ENCODE measurements at regions not wholly inside any gene's neighbourhood (a gene's known extent, or its start where the extent isn't known, plus 50 kb on each side); places are given as distances from the start of the nearest gene placed in this dataset.

- no peak overlapping the region for H3K4me2 ChIP-seq (ENCODE audit: insufficient read depth, low read length, poor library complexity, severe bottlenecking)
- no peaks in the 10 kb centered on the region for H3K9me3 ChIP-seq (replicated peaks in 1 of 2; ENCODE audit: control insufficient read depth in 2 of 2, insufficient read depth in 1 of 2, low read depth in 1 of 2, low read length in 2 of 2)
- no peak overlapping the region for H4K8ac ChIP-seq (ENCODE audit: low read depth, low read length)
- H3K27me3 ChIP-seq (ENCODE audit: control insufficient read depth in 3 of 3, insufficient read depth in 3 of 3, low read depth in 1 of 3, low read length in 3 of 3), result no peaks in the 10 kb centered on the region
- H2BK15ac ChIP-seq (ENCODE audit: low read length), result no peak overlapping the region
- H2BK5ac ChIP-seq (ENCODE audit: low read length), result no peak overlapping the region
- no peak overlapping the region for H3K23ac ChIP-seq (ENCODE audit: low read depth, low read length, poor library complexity)
- H3K27ac ChIP-seq (replicated peaks; ENCODE audit: low read length), result no peak overlapping the region
- no peak overlapping the region for H3K4ac ChIP-seq (ENCODE audit: low read length)
- H3K14ac ChIP-seq (ENCODE audit: low read length), result no peak overlapping the region
- no peaks in the 10 kb centered on the region for H3K79me1 ChIP-seq (ENCODE audit: low read depth, low read length)
- H3K18ac ChIP-seq (ENCODE audit: low read length), result no peak overlapping the region
- H3K9ac ChIP-seq (ENCODE audit: low read depth, low read length, poor library complexity), result no peak overlapping the region
- no CpG with 5 or more reads among the region's 4 CpGs for whole genome bisulfite sequencing, 2 donors (ENCODE audit: extremely low coverage in 2 of 2, insufficient read length in 2 of 2, insufficient replicate concordance in 1 of 2)
- H2AK5ac ChIP-seq (ENCODE audit: low read depth, low read length), result no peak overlapping the region
- no peak overlapping the region for H2BK12ac ChIP-seq (ENCODE audit: low read length)
- H3K4me3 ChIP-seq (ENCODE audit: low read length in 2 of 2), result no peak overlapping the region
- DNase-seq (ENCODE audit: low spot score), result no peak
- no peak overlapping the region for H2AFZ ChIP-seq (ENCODE audit: low read length)
- no peak overlapping the region for H2BK120ac ChIP-seq (ENCODE audit: low read depth, low read length)
- H4K91ac ChIP-seq (ENCODE audit: low read depth, low read length, poor library complexity), result no peak overlapping the region
- peaks cover 17 to 20% of the 10 kb centered on the region in 2 donors for H3K4me1 ChIP-seq (ENCODE audit: control insufficient read depth in 2 of 2, insufficient read depth in 1 of 2, low read depth in 1 of 2, low read length in 2 of 2)
- H3K36me3 ChIP-seq (replicated peaks in 1 of 2; ENCODE audit: control insufficient read depth in 2 of 2, insufficient read depth in 2 of 2, low read length in 2 of 2), result no peaks in the 10 kb centered on the region
Measured at GRCh38 chr1:56430141-56430839, 149.1 kb downstream of the PLPP3 start.

GRCh38 chr1:56429288-56429687 is 150.1 kb downstream of the PLPP3 start:
- H3K79me1 ChIP-seq (ENCODE audit: low read depth, low read length), result no peaks in the 10 kb centered on the region
- DNase-seq (ENCODE audit: low spot score), result no peak

GRCh38 chr1:56426587-56427381 is 152.6 kb downstream of the PLPP3 start:
- Histone ChIP-seq H3K27ac (replicated peaks; ENCODE audit: low read length) (no peak overlapping the region), H3K4me1 (ENCODE audit: control insufficient read depth in 2 of 2, insufficient read depth in 1 of 2, low read depth in 1 of 2, low read length in 2 of 2) (peaks cover 5 to 9% of the 10 kb centered on the region in 2 donors), H2BK15ac (ENCODE audit: low read length) (no peak overlapping the region), H3K9ac (ENCODE audit: low read depth, low read length, poor library complexity) (no peak overlapping the region), H3K36me3 (replicated peaks in 1 of 2; ENCODE audit: control insufficient read depth in 2 of 2, insufficient read depth in 2 of 2, low read length in 2 of 2) (no peaks in the 10 kb centered on the region), H3K18ac (ENCODE audit: low read length) (no peak overlapping the region), H4K91ac (ENCODE audit: low read depth, low read length, poor library complexity) (no peak overlapping the region), H3K9me3 (replicated peaks in 1 of 2; ENCODE audit: control insufficient read depth in 2 of 2, insufficient read depth in 1 of 2, low read depth in 1 of 2, low read length in 2 of 2) (peaks cover 0 to 4% of the 10 kb centered on the region in 2 donors), H3K4ac (ENCODE audit: low read length) (no peak overlapping the region), H3K79me1 (ENCODE audit: low read depth, low read length) (no peaks in the 10 kb centered on the region), H2BK120ac (ENCODE audit: low read depth, low read length) (no peak overlapping the region), H2AK5ac (ENCODE audit: low read depth, low read length) (no peak overlapping the region), H3K14ac (ENCODE audit: low read length) (no peak overlapping the region), H4K8ac (ENCODE audit: low read depth, low read length) (no peak overlapping the region), H2BK12ac (ENCODE audit: low read length) (no peak overlapping the region), H3K23ac (ENCODE audit: low read depth, low read length, poor library complexity) (no peak overlapping the region), H3K4me3 (ENCODE audit: low read length in 2 of 2) (no peak overlapping the region), H2AFZ (ENCODE audit: low read length) (no peak overlapping the region), H2BK5ac (ENCODE audit: low read length) (no peak overlapping the region), H3K4me2 (ENCODE audit: insufficient read depth, low read length, poor library complexity, severe bottlenecking) (no peak overlapping the region), H3K27me3 (ENCODE audit: control insufficient read depth in 3 of 3, insufficient read depth in 3 of 3, low read depth in 1 of 3, low read length in 3 of 3) (no peaks in the 10 kb centered on the region)
- no CpG with 5 or more reads among the region's 1 CpG for WGBS, 2 donors (ENCODE audit: extremely low coverage in 2 of 2, insufficient read length in 2 of 2, insufficient replicate concordance in 1 of 2)
- DNase-seq (ENCODE audit: low spot score), result no peak

More at GRCh38 chr1:56429288-56429687, 150.1 kb downstream of the PLPP3 start:
- Histone ChIP-seq H3K4me1 (ENCODE audit: control insufficient read depth in 2 of 2, insufficient read depth in 1 of 2, low read depth in 1 of 2, low read length in 2 of 2) (peaks cover 15 to 16% of the 10 kb centered on the region in 2 donors), H3K23ac (ENCODE audit: low read depth, low read length, poor library complexity) (no peak overlapping the region), H4K8ac (ENCODE audit: low read depth, low read length) (no peak overlapping the region), H3K27me3 (ENCODE audit: control insufficient read depth in 3 of 3, insufficient read depth in 3 of 3, low read depth in 1 of 3, low read length in 3 of 3) (no peaks in the 10 kb centered on the region), H2AK5ac (ENCODE audit: low read depth, low read length) (no peak overlapping the region), H2BK12ac (ENCODE audit: low read length) (no peak overlapping the region), H3K14ac (ENCODE audit: low read length) (no peak overlapping the region), H3K9ac (ENCODE audit: low read depth, low read length, poor library complexity) (no peak overlapping the region), H2BK120ac (ENCODE audit: low read depth, low read length) (no peak overlapping the region), H3K4ac (ENCODE audit: low read length) (no peak overlapping the region), H3K27ac (replicated peaks; ENCODE audit: low read length) (no peak overlapping the region), H3K36me3 (replicated peaks in 1 of 2; ENCODE audit: control insufficient read depth in 2 of 2, insufficient read depth in 2 of 2, low read length in 2 of 2) (no peaks in the 10 kb centered on the region), H3K18ac (ENCODE audit: low read length) (no peak overlapping the region), H2AFZ (ENCODE audit: low read length) (no peak overlapping the region), H3K9me3 (replicated peaks in 1 of 2; ENCODE audit: control insufficient read depth in 2 of 2, insufficient read depth in 1 of 2, low read depth in 1 of 2, low read length in 2 of 2) (no peaks in the 10 kb centered on the region), H3K4me2 (ENCODE audit: insufficient read depth, low read length, poor library complexity, severe bottlenecking) (no peak overlapping the region), H2BK15ac (ENCODE audit: low read length) (no peak overlapping the region), H4K91ac (ENCODE audit: low read depth, low read length, poor library complexity) (no peak overlapping the region), H3K4me3 (ENCODE audit: low read length in 2 of 2) (no peak overlapping the region), H2BK5ac (ENCODE audit: low read length) (no peak overlapping the region)
- WGBS, 2 donors (ENCODE audit: extremely low coverage in 2 of 2, insufficient read length in 2 of 2, insufficient replicate concordance in 1 of 2), result no CpG with 5 or more reads among the region's 2 CpGs

GRCh38 chr1:56425494-56426037 is 153.8 kb downstream of the PLPP3 start:
- H3K4me2 ChIP-seq (ENCODE audit: insufficient read depth, low read length, poor library complexity, severe bottlenecking), result no peak overlapping the region
- H2AK5ac ChIP-seq (ENCODE audit: low read depth, low read length), result no peak overlapping the region
- no peaks in the 10 kb centered on the region for H3K27me3 ChIP-seq (ENCODE audit: control insufficient read depth in 3 of 3, insufficient read depth in 3 of 3, low read depth in 1 of 3, low read length in 3 of 3)
- H3K36me3 ChIP-seq (replicated peaks in 1 of 2; ENCODE audit: control insufficient read depth in 2 of 2, insufficient read depth in 2 of 2, low read length in 2 of 2), result no peaks in the 10 kb centered on the region
- no peak overlapping the region for H3K9ac ChIP-seq (ENCODE audit: low read depth, low read length, poor library complexity)
- H2AFZ ChIP-seq (ENCODE audit: low read length), result no peak overlapping the region
- no peak overlapping the region for H3K4ac ChIP-seq (ENCODE audit: low read length)
- no peak overlapping the region for H2BK5ac ChIP-seq (ENCODE audit: low read length)
- H3K18ac ChIP-seq (ENCODE audit: low read length), result no peak overlapping the region
- no peak overlapping the region for H3K27ac ChIP-seq (replicated peaks; ENCODE audit: low read length)
- H3K79me1 ChIP-seq (ENCODE audit: low read depth, low read length), result no peaks in the 10 kb centered on the region
- H4K91ac ChIP-seq (ENCODE audit: low read depth, low read length, poor library complexity), result no peak overlapping the region
- H3K9me3 ChIP-seq (replicated peaks in 1 of 2; ENCODE audit: control insufficient read depth in 2 of 2, insufficient read depth in 1 of 2, low read depth in 1 of 2, low read length in 2 of 2), result peaks cover 0 to 4% of the 10 kb centered on the region in 2 donors
- no peak overlapping the region for H2BK12ac ChIP-seq (ENCODE audit: low read length)
- no peak overlapping the region for H2BK15ac ChIP-seq (ENCODE audit: low read length)
- WGBS, 2 donors (ENCODE audit: extremely low coverage in 2 of 2, insufficient read length in 2 of 2, insufficient replicate concordance in 1 of 2), result no CpG with 5 or more reads among the region's 3 CpGs
- no peak for DNase-seq (ENCODE audit: low spot score)
- no peak overlapping the region for H2BK120ac ChIP-seq (ENCODE audit: low read depth, low read length)
- H3K14ac ChIP-seq (ENCODE audit: low read length), result no peak overlapping the region
- H3K23ac ChIP-seq (ENCODE audit: low read depth, low read length, poor library complexity), result no peak overlapping the region
- no peak overlapping the region for H4K8ac ChIP-seq (ENCODE audit: low read depth, low read length)
- H3K4me3 ChIP-seq (ENCODE audit: low read length in 2 of 2), result no peak overlapping the region
- H3K4me1 ChIP-seq (ENCODE audit: control insufficient read depth in 2 of 2, insufficient read depth in 1 of 2, low read depth in 1 of 2, low read length in 2 of 2), result peaks cover 5 to 9% of the 10 kb centered on the region in 2 donors

Data from neuronal stem cell (in vitro differentiated cells).